ACC112 (cell line): ENCODE measurements at regions not wholly inside any gene's neighbourhood (a gene's known extent, or its start where the extent isn't known, plus 50 kb on each side); places are given as distances from the start of the nearest gene placed in this dataset.
"Not testable (repeated sequence)": the region's sequence is repeated elsewhere in the genome, so short reads cannot be mapped to it uniquely, and the experiment has no call there.

ENCODE experiments used
- H2AFZ ChIP-seq: fragments of 200-600 bp; sonication (generic); one replicate; pipeline ENCODE4 v1.6.0; 2017; ENCODE audit warnings: antibody characterized with exemption, low read length; ENCODE audit not compliant: unreplicated experiment
- H3K27ac ChIP-seq: fragments of 200-600 bp; sonication (generic); 2 replicates; pipeline ENCODE4 v1.5.1; 2014; ENCODE audit warnings: low read depth, mild to moderate bottlenecking, antibody characterized with exemption, low read length, moderate library complexity
- H3K27me3 ChIP-seq: fragments of 200-600 bp; sonication (generic); 2 replicates; pipeline ENCODE4 v1.6.1; 2014; ENCODE audit warnings: mild to moderate bottlenecking, antibody characterized with exemption, low read length, moderate library complexity, mixed read lengths; ENCODE audit not compliant: insufficient read depth
- H3K36me3 ChIP-seq: fragments of 200-600 bp; sonication (generic); 2 replicates; pipeline ENCODE4 v1.6.1; 2016; ENCODE audit warnings: mild to moderate bottlenecking, antibody characterized with exemption, low read length, moderate library complexity, mixed read lengths; ENCODE audit not compliant: insufficient read depth
- H3K4me1 ChIP-seq: fragments of 200-600 bp; sonication (generic); one replicate; pipeline ENCODE4 v1.6.1; 2016; ENCODE audit warnings: low read length, mixed read lengths; ENCODE audit not compliant: insufficient read depth, unreplicated experiment, control insufficient read depth
- H3K4me3 ChIP-seq: fragments of 200-600 bp; sonication (generic); 2 replicates; pipeline ENCODE4 v1.5.1; 2014; ENCODE audit warnings: mild to moderate bottlenecking, low read depth, low read length
- H3K79me2 ChIP-seq: fragments of 200-600 bp; sonication (generic); one replicate; pipeline ENCODE4 v1.6.0; 2016; ENCODE audit warnings: low read length; ENCODE audit not compliant: control insufficient read depth, unreplicated experiment, insufficient read depth

- no peak overlapping the region for H2AFZ ChIP-seq
- no peak overlapping the region for H3K27ac ChIP-seq
- H3K36me3 ChIP-seq = no peaks in the 10 kb centered on the region
- H3K27me3 ChIP-seq = no peaks in the 10 kb centered on the region
- no peak overlapping the region for H3K4me3 ChIP-seq
- H3K79me2 ChIP-seq = no peaks in the 10 kb centered on the region
- peaks cover 16% of the 10 kb centered on the region for H3K4me1 ChIP-seq
Observed at GRCh38 chr11:12585861-12586260, 88.4 kb upstream of the TEAD1 start.

GRCh38 chr11:12587333-12587991 is 86.8 kb upstream of the TEAD1 start:
- H3K36me3 ChIP-seq = no peaks in the 10 kb centered on the region
- no peak overlapping the region for H3K4me3 ChIP-seq
- H3K4me1 ChIP-seq = peaks cover 10% of the 10 kb centered on the region
- no peak overlapping the region for H2AFZ ChIP-seq
- H3K27ac ChIP-seq = no peak overlapping the region
- no peaks in the 10 kb centered on the region for H3K79me2 ChIP-seq
- H3K27me3 ChIP-seq = no peaks in the 10 kb centered on the region

GRCh38 chr11:12591706-12592105 is 82.5 kb upstream of the TEAD1 start:
- Histone ChIP-seq H3K79me2 (no peaks in the 10 kb centered on the region), H3K36me3 (no peaks in the 10 kb centered on the region), H2AFZ (no peak overlapping the region), H3K4me3 (no peak overlapping the region), H3K27me3 (no peaks in the 10 kb centered on the region), H3K4me1 (peaks cover 10% of the 10 kb centered on the region), H3K27ac (no peak overlapping the region)

GRCh38 chr11:12592283-12592682 is 81.9 kb upstream of the TEAD1 start:
- Histone ChIP-seq H3K27ac (no peak overlapping the region), H3K79me2 (no peaks in the 10 kb centered on the region), H3K36me3 (no peaks in the 10 kb centered on the region), H3K4me1 (peaks cover 6% of the 10 kb centered on the region), H2AFZ (no peak overlapping the region), H3K4me3 (no peak overlapping the region), H3K27me3 (no peaks in the 10 kb centered on the region)

- not testable (repeated sequence) for H3K27me3 ChIP-seq, H3K4me3 ChIP-seq, H3K36me3 ChIP-seq, H3K27ac ChIP-seq, H2AFZ ChIP-seq, H3K79me2 ChIP-seq
- peaks cover 12% of the 10 kb centered on the region for H3K4me1 ChIP-seq
Observed at GRCh38 chr11:12595089-12595847, 79.0 kb upstream of the TEAD1 start.

GRCh38 chr11:12598330-12599256 is 75.6 kb upstream of the TEAD1 start:
- H3K36me3 ChIP-seq = no peaks in the 10 kb centered on the region
- peak overlapping the region; percentile 22; the same call in 1 of the 2 replicates for H3K27ac ChIP-seq
- H3K79me2 ChIP-seq = no peaks in the 10 kb centered on the region
- H2AFZ ChIP-seq = peak overlapping the region; percentile 27
- no peak overlapping the region for H3K4me3 ChIP-seq
- H3K27me3 ChIP-seq = no peaks in the 10 kb centered on the region
- H3K4me1 ChIP-seq = peaks cover 15% of the 10 kb centered on the region

- Histone ChIP-seq H3K27ac (no peak overlapping the region), H3K4me3 (no peak overlapping the region), H3K4me1 (peaks cover 18% of the 10 kb centered on the region), H3K27me3 (no peaks in the 10 kb centered on the region), H3K36me3 (no peaks in the 10 kb centered on the region), H2AFZ (no peak overlapping the region), H3K79me2 (no peaks in the 10 kb centered on the region)
Observed at GRCh38 chr11:12599408-12600143, 74.6 kb upstream of the TEAD1 start.

GRCh38 chr11:12600829-12601228 is 73.4 kb upstream of the TEAD1 start:
- H3K36me3 ChIP-seq = no peaks in the 10 kb centered on the region
- no peak overlapping the region for H2AFZ ChIP-seq
- no peaks in the 10 kb centered on the region for H3K79me2 ChIP-seq
- H3K4me1 ChIP-seq = peaks cover 19% of the 10 kb centered on the region
- no peaks in the 10 kb centered on the region for H3K27me3 ChIP-seq
- H3K4me3 ChIP-seq = no peak overlapping the region
- H3K27ac ChIP-seq = no peak overlapping the region

GRCh38 chr11:12602421-12602820 is 71.8 kb upstream of the TEAD1 start:
- Histone ChIP-seq H3K36me3 (no peaks in the 10 kb centered on the region), H2AFZ (no peak overlapping the region), H3K79me2 (no peaks in the 10 kb centered on the region), H3K4me1 (peaks cover 29% of the 10 kb centered on the region), H3K4me3 (no peak overlapping the region), H3K27me3 (no peaks in the 10 kb centered on the region), H3K27ac (no peak overlapping the region)
